Ishikawa (cell line): ENCODE measurements at regions not wholly inside any gene's neighbourhood (a gene's known extent, or its start where the extent isn't known, plus 50 kb on each side); places are given as distances from the start of the nearest gene placed in this dataset.

Source experiments
- CEBPB ChIP-seq: IDR thresholded peaks from 2 replicates; pipeline ENCODE4 v1.6.1; 2012
- CREB1 ChIP-seq: IDR thresholded peaks from 2 replicates; pipeline ENCODE4 v1.6.1; 2012; ENCODE audit warnings: low read depth
- EGR1 ChIP-seq: IDR thresholded peaks from 2 replicates; pipeline ENCODE4 v1.6.1; 2012
- EP300 ChIP-seq: IDR thresholded peaks from 2 replicates; pipeline ENCODE4 v1.6.1; 2012; ENCODE audit warnings: borderline replicate concordance
- FOXM1 ChIP-seq: IDR thresholded peaks from 2 replicates; pipeline ENCODE4 v1.6.1; 2012; ENCODE audit warnings: low read depth, borderline replicate concordance
- NFIC ChIP-seq: IDR thresholded peaks from 2 replicates; pipeline ENCODE4 v1.6.1; 2012
- RAD21 ChIP-seq: IDR thresholded peaks from 2 replicates; pipeline ENCODE4 v1.6.1; 2012; ENCODE audit warnings: low read depth
- REST ChIP-seq: IDR thresholded peaks from 2 replicates; pipeline ENCODE4 v1.6.1; 2012; ENCODE audit warnings: low read depth, mild to moderate bottlenecking
- TAF1 ChIP-seq: IDR thresholded peaks from 2 replicates; pipeline ENCODE4 v1.6.1; 2012; ENCODE audit warnings: low read depth, mild to moderate bottlenecking
- TCF12 ChIP-seq: IDR thresholded peaks from 2 replicates; pipeline ENCODE4 v1.6.1; 2012; ENCODE audit warnings: low read depth
- TEAD4 ChIP-seq: IDR thresholded peaks from 2 replicates; pipeline ENCODE4 v1.6.1; 2012
- USF1 ChIP-seq: IDR thresholded peaks from 2 replicates; pipeline ENCODE4 v1.6.1; 2012
- YY1 ChIP-seq: IDR thresholded peaks from 2 replicates; pipeline ENCODE4 v1.6.1; 2012; ENCODE audit warnings: low read depth
- ZBTB7A ChIP-seq: IDR thresholded peaks from 2 replicates; pipeline ENCODE4 v1.6.1; 2012; ENCODE audit warnings: low read depth
- TF ChIP-seq, protein P1 (sequence below): IDR thresholded peaks from 2 replicates; pipeline ENCODE4 v1.6.1; 2012

- TF ChIP-seq, protein P1, sequence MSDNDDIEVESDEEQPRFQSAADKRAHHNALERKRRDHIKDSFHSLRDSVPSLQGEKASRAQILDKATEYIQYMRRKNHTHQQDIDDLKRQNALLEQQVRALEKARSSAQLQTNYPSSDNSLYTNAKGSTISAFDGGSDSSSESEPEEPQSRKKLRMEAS: no peak
- TF ChIP-seq CREB1 (no peak), FOXM1 (no peak), NFIC (no peak), REST (no peak), EP300 (no peak), TEAD4 (no peak), RAD21 (no peak), TAF1 (no peak)
Measured at GRCh38 chr3:89877230-89877629, 769.8 kb downstream of the EPHA3 start.

DNA sequence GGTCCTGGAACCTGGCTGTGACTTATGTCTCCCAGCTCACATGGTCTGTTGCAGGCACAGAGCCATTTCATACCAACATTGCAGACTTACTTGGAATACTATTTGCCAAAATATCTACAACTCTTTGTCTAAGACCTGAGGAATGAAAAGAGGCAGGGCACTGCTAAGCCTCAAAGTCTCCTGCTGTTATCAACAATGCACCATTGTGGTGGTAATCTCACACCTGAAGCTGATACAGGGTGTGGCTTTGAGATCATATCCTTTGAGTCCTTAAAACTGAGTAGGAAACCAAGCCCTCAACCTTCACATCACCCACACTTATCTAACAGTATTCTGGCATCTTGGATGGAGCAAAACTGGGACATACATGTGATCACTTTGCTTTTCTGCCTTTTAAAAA lies 782.0 kb downstream of the EPHA3 start:
- TF ChIP-seq EGR1 (no peak), NFIC (no peak), ZBTB7A (no peak), TCF12 (0 out of 2 replicates have a peak, but pooled peaks have one; percentile 40), CEBPB (no peak), EP300 (peak; percentile 51; the same call in 1 of the 2 replicates), FOXM1 (no peak), CREB1 (no peak), TEAD4 (peak; percentile 45; the same call in 1 of the 2 replicates), USF1 (peak; percentile 49; the same call in 1 of the 2 replicates), RAD21 (no peak), YY1 (no peak), TAF1 (no peak), REST (no peak)
- TF ChIP-seq, protein P1: 0 out of 2 replicates have a peak, but pooled peaks have one; percentile 36

GRCh38 chr3:89908711-89909213 lies 801.3 kb downstream of the EPHA3 start:
- TF ChIP-seq CREB1: no peak
- TF ChIP-seq USF1: no peak
- no peak for TF ChIP-seq EP300
- TF ChIP-seq TCF12: no peak
- no peak for TF ChIP-seq REST
- no peak for TF ChIP-seq EGR1
- TF ChIP-seq FOXM1: no peak
- no peak for TF ChIP-seq NFIC
- TF ChIP-seq, protein P1: no peak
- no peak for TF ChIP-seq CEBPB
- TF ChIP-seq YY1: no peak
- no peak for TF ChIP-seq TAF1
- no peak for TF ChIP-seq TEAD4
- TF ChIP-seq ZBTB7A: no peak
- no peak for TF ChIP-seq RAD21

- TF ChIP-seq EGR1 (no peak), CEBPB (no peak), CREB1 (no peak), REST (no peak), EP300 (no peak), YY1 (no peak), TCF12 (no peak), NFIC (no peak), USF1 (no peak), ZBTB7A (no peak), TEAD4 (no peak), RAD21 (no peak), TAF1 (no peak), FOXM1 (no peak)
- TF ChIP-seq, protein P1: no peak
Measured at GRCh38 chr3:89912031-89912430, 804.6 kb downstream of the EPHA3 start.
